ENCODE measurements at regions not wholly inside any gene's neighbourhood (a gene's known extent, or its start where the extent isn't known, plus 50 kb on each side); places are given as distances from the start of the nearest gene placed in this dataset.

- H3K9me3 ChIP-seq (ENCODE audit: insufficient read depth, low read depth, low read length) = peaks cover 2% of the 10 kb centered on the region
- H3K27ac ChIP-seq (ENCODE audit: low read depth, low read length) = peak overlapping the region; percentile 85
- H3K4me1 Mint-ChIP-seq (ENCODE audit: low read depth, unreplicated experiment) = peaks cover 19% of the 10 kb centered on the region
- H4K20me1 ChIP-seq (ENCODE audit: insufficient read depth, low read length) = no peaks in the 10 kb centered on the region
- no peaks in the 10 kb centered on the region for H3K79me2 ChIP-seq (ENCODE audit: insufficient read depth, low read length)
- H3K4me3 ChIP-seq (ENCODE audit: insufficient read depth, low read depth, low read length) = no peak overlapping the region
- no peak for TF ChIP-seq EZH2 (IDR thresholded peaks at IDR 0.05; ENCODE audit: insufficient read depth, low read length)
- no peak for TF ChIP-seq CTCF (IDR thresholded peaks at IDR 0.05; ENCODE audit: insufficient read depth, low read depth, low read length)
- H3K9me3 Mint-ChIP-seq (ENCODE audit: unreplicated experiment) = peaks cover 7% of the 10 kb centered on the region
- peak overlapping the region; percentile 80 for H3K4me2 ChIP-seq (ENCODE audit: low read length)
- no peak overlapping the region for H3K9ac ChIP-seq (ENCODE audit: low read length)
- H3K36me3 ChIP-seq (ENCODE audit: insufficient read depth, low read length) = no peaks in the 10 kb centered on the region
- H3K27me3 ChIP-seq (ENCODE audit: insufficient read depth, low read length) = no peaks in the 10 kb centered on the region
- no peak overlapping the region for H3K4me3 Mint-ChIP-seq (ENCODE audit: unreplicated experiment)
- no peak overlapping the region for H2AFZ ChIP-seq (ENCODE audit: low read depth, low read length)
- H3K4me1 ChIP-seq (ENCODE audit: insufficient read depth, low read length) = peaks cover 19% of the 10 kb centered on the region
- DNase-seq (ENCODE audit: low read depth) (no peak), FAIRE-seq (no peak)
- H3K27me3 Mint-ChIP-seq (ENCODE audit: low read depth, unreplicated experiment) = peaks cover 10% of the 10 kb centered on the region
- H3K27ac Mint-ChIP-seq (ENCODE audit: unreplicated experiment) = peak overlapping the region; percentile 54
- H3K36me3 Mint-ChIP-seq (ENCODE audit: low read depth, unreplicated experiment) = no peaks in the 10 kb centered on the region
These were observed 453.2 kb downstream of the PTPRU start for GRCh38 chr1:29689372-29690030.

GRCh38 chr1:29688471-29689365 is 452.4 kb downstream of the PTPRU start:
- Histone ChIP-seq H3K27me3 (ENCODE audit: insufficient read depth, low read length) (no peaks in the 10 kb centered on the region), H3K27ac (ENCODE audit: low read depth, low read length) (peak overlapping the region; percentile 85), H3K4me3 (ENCODE audit: insufficient read depth, low read depth, low read length) (peak overlapping the region; percentile 32), H2AFZ (ENCODE audit: low read depth, low read length) (peak overlapping the region; percentile 67), H3K4me1 (ENCODE audit: insufficient read depth, low read length) (peaks cover 19% of the 10 kb centered on the region), H4K20me1 (ENCODE audit: insufficient read depth, low read length) (no peaks in the 10 kb centered on the region), H3K9me3 (ENCODE audit: insufficient read depth, low read depth, low read length) (no peaks in the 10 kb centered on the region), H3K4me2 (ENCODE audit: low read length) (peak overlapping the region; percentile 80), H3K36me3 (ENCODE audit: insufficient read depth, low read length) (no peaks in the 10 kb centered on the region), H3K9ac (ENCODE audit: low read length) (peak overlapping the region; percentile 57), H3K79me2 (ENCODE audit: insufficient read depth, low read length) (no peaks in the 10 kb centered on the region)
- H3K27ac Mint-ChIP-seq (ENCODE audit: unreplicated experiment) = peak overlapping the region; percentile 82
- H3K4me1 Mint-ChIP-seq (ENCODE audit: low read depth, unreplicated experiment) = peaks cover 19% of the 10 kb centered on the region
- H3K9me3 Mint-ChIP-seq (ENCODE audit: unreplicated experiment) = peaks cover 5% of the 10 kb centered on the region
- H3K27me3 Mint-ChIP-seq (ENCODE audit: low read depth, unreplicated experiment) = peaks cover 10% of the 10 kb centered on the region
- peak; percentile 95 for DNase-seq (ENCODE audit: low read depth)
- H3K4me3 Mint-ChIP-seq (ENCODE audit: unreplicated experiment) = no peak overlapping the region
- TF ChIP-seq CTCF (IDR thresholded peaks at IDR 0.05; ENCODE audit: insufficient read depth, low read depth, low read length) (no peak), EZH2 (IDR thresholded peaks at IDR 0.05; ENCODE audit: insufficient read depth, low read length) (no peak)
- no peaks in the 10 kb centered on the region for H3K36me3 Mint-ChIP-seq (ENCODE audit: low read depth, unreplicated experiment)
- FAIRE-seq = peak; percentile 88
